DOHH2 (cell line): ENCODE measurements at regions not wholly inside any gene's neighbourhood (a gene's known extent, or its start where the extent isn't known, plus 50 kb on each side); places are given as distances from the start of the nearest gene placed in this dataset.

ENCODE experiments used
- EZH2phosphoT487 ChIP-seq: fragments of 200-600 bp; sonication (generic); IDR thresholded peaks from 2 replicates; pipeline ENCODE4 v1.6.1; 2017; ENCODE audit warnings: borderline replicate concordance, mild to moderate bottlenecking, antibody characterized with exemption, low read length, moderate library complexity, mixed read lengths
- TF ChIP-seq, protein P1 (sequence below): fragments of 200-600 bp; sonication (generic); IDR thresholded peaks from one replicate; pipeline ENCODE4 v1.5.1; 2014; ENCODE audit warnings: antibody characterized with exemption, mild to moderate bottlenecking, low read depth, low read length; ENCODE audit not compliant: poor library complexity, severe bottlenecking

DNA sequence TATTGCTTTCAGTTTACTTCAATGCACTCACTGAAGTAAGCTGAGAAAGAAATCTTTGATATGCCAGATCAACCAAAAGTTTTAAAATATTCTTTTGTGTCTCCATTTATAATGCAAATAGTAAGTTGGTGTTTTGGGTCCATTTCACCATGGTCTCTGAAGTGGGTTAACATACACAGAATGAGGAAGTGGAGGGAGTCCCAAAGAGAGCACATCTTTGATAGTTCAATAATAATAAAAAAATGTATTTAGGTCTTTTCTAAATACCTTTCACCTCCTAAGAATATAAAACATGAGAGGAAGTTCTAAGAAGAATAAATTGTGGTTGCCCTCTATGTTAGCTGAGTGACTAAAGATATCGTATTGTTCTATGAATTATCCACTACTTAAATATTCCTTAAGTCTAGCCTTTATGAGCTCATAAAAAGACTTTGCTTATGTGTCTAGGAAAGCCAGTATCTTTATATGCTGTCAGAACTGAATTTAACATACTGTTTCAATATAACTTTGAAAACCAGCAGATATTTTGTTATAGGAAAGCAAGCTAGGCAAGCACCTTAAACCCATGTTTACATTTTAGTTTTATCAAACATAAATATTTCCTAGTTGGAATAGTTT, 148.7 kb upstream of the ZEB2 start:
- TF ChIP-seq EZH2phosphoT487, result no peak
- TF ChIP-seq, protein P1, sequence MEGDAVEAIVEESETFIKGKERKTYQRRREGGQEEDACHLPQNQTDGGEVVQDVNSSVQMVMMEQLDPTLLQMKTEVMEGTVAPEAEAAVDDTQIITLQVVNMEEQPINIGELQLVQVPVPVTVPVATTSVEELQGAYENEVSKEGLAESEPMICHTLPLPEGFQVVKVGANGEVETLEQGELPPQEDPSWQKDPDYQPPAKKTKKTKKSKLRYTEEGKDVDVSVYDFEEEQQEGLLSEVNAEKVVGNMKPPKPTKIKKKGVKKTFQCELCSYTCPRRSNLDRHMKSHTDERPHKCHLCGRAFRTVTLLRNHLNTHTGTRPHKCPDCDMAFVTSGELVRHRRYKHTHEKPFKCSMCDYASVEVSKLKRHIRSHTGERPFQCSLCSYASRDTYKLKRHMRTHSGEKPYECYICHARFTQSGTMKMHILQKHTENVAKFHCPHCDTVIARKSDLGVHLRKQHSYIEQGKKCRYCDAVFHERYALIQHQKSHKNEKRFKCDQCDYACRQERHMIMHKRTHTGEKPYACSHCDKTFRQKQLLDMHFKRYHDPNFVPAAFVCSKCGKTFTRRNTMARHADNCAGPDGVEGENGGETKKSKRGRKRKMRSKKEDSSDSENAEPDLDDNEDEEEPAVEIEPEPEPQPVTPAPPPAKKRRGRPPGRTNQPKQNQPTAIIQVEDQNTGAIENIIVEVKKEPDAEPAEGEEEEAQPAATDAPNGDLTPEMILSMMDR, result no peak
